Hepatocyte (in vitro differentiated cells): ENCODE measurements at regions not wholly inside any gene's neighbourhood (a gene's known extent, or its start where the extent isn't known, plus 50 kb on each side); places are given as distances from the start of the nearest gene placed in this dataset.

Source experiments
- DNase-seq: peaks from one replicate; pipeline ENCODE4 v3.0.0-alpha.2; 2016; ENCODE audit warnings: low spot score
- H2AFZ ChIP-seq: fragments of 200-600 bp; sonication (generic); 2 replicates; pipeline ENCODE4 v1.6.0; 2016; ENCODE audit warnings: antibody characterized with exemption, mild to moderate bottlenecking
- H3K27ac ChIP-seq: fragments of 200-600 bp; sonication (generic); 2 replicates; pipeline ENCODE4 v1.5.1; 2016; ENCODE audit warnings: mild to moderate bottlenecking
- H3K27me3 ChIP-seq: fragments of 200-600 bp; sonication (generic); 2 replicates; pipeline ENCODE4 v1.6.1; 2016
- H3K36me3 ChIP-seq: fragments of 200-600 bp; sonication (generic); replicated peaks from 2 replicates; pipeline ENCODE4 v1.5.1; 2016; ENCODE audit warnings: low read depth; ENCODE audit not compliant: insufficient read depth
- H3K4me1 ChIP-seq: fragments of 200-600 bp; sonication (generic); 2 replicates; pipeline ENCODE4 v1.5.1; 2016; ENCODE audit warnings: mild to moderate bottlenecking, moderate library complexity; ENCODE audit not compliant: insufficient read depth
- H3K4me2 ChIP-seq: fragments of 200-600 bp; sonication (generic); 2 replicates; pipeline ENCODE4 v1.6.0; 2016
- H3K4me3 ChIP-seq: fragments of 200-600 bp; sonication (generic); 2 replicates; pipeline ENCODE4 v1.5.1; 2016; ENCODE audit warnings: mild to moderate bottlenecking
- H3K79me2 ChIP-seq: fragments of 200-600 bp; sonication (generic); 2 replicates; pipeline ENCODE4 v1.6.0; 2017; ENCODE audit warnings: mild to moderate bottlenecking
- H3K9me2 ChIP-seq: fragments of 200-600 bp; sonication (generic); replicated peaks from 2 replicates; pipeline ENCODE4 v1.6.0; 2017; ENCODE audit warnings: mild to moderate bottlenecking; ENCODE audit not compliant: insufficient read depth
- H3K9me3 ChIP-seq: fragments of 200-600 bp; sonication (generic); 2 replicates; pipeline ENCODE4 v1.5.1; 2016; ENCODE audit warnings: low read depth, mild to moderate bottlenecking
- H4K20me1 ChIP-seq: fragments of 200-600 bp; sonication (generic); 2 replicates; pipeline ENCODE4 v1.6.0; 2016; ENCODE audit warnings: mild to moderate bottlenecking; ENCODE audit not compliant: insufficient read depth, poor library complexity, severe bottlenecking
- CTCF ChIP-seq: fragments of 200-600 bp; sonication (generic); IDR thresholded peaks from 2 replicates; pipeline ENCODE4 v1.5.1; 2016; ENCODE audit warnings: antibody characterized with exemption, mild to moderate bottlenecking; ENCODE audit not compliant: poor library complexity
- EZH2 ChIP-seq: fragments of 200-600 bp; sonication (generic); IDR thresholded peaks from 2 replicates; pipeline ENCODE4 v1.6.1; 2016; ENCODE audit warnings: antibody characterized with exemption, mild to moderate bottlenecking, borderline replicate concordance
- EZH2phosphoT487 ChIP-seq: fragments of 200-600 bp; sonication (generic); IDR thresholded peaks from one replicate; pipeline ENCODE4 v1.6.1; 2018; ENCODE audit warnings: antibody characterized with exemption, mild to moderate bottlenecking, low read depth, moderate library complexity; ENCODE audit not compliant: unreplicated experiment, severe bottlenecking
- WGBS: methylation state at CpG from one replicate; pipeline ENCODE4 v1.1.6; 2016; ENCODE audit warnings: low lambda C conversion rate; ENCODE audit errors: missing lambda C conversion rate; 5-methylcytosine and 5-hydroxymethylcytosine counted together

GRCh38 chr10:78524941-78525340, 491.3 kb downstream of the RPS24 start:
- 93% methylated on average over 4 of the region's 4 CpGs for WGBS
- Histone ChIP-seq H3K27ac (no peak overlapping the region), H4K20me1 (no peaks in the 10 kb centered on the region), H2AFZ (no peak overlapping the region), H3K9me2 (no peaks in the 10 kb centered on the region), H3K9me3 (no peaks in the 10 kb centered on the region), H3K79me2 (no peaks in the 10 kb centered on the region), H3K36me3 (no peaks in the 10 kb centered on the region), H3K27me3 (no peaks in the 10 kb centered on the region), H3K4me2 (no peak overlapping the region), H3K4me1 (peaks cover 3% of the 10 kb centered on the region), H3K4me3 (no peak overlapping the region)
- TF ChIP-seq EZH2: no peak
- TF ChIP-seq CTCF: no peak
- no peak for TF ChIP-seq EZH2phosphoT487
- no peak for DNase-seq

- H3K27me3 ChIP-seq: no peaks in the 10 kb centered on the region
- H3K27ac ChIP-seq: no peak overlapping the region
- H3K36me3 ChIP-seq: no peaks in the 10 kb centered on the region
- H3K79me2 ChIP-seq: no peaks in the 10 kb centered on the region
- H3K4me2 ChIP-seq: no peak overlapping the region
- no peak overlapping the region for H2AFZ ChIP-seq
- no peak for TF ChIP-seq EZH2
- no peak for TF ChIP-seq CTCF
- TF ChIP-seq EZH2phosphoT487: no peak
- WGBS: 94% methylated on average over 3 of the region's 3 CpGs
- H3K9me3 ChIP-seq: no peaks in the 10 kb centered on the region
- no peaks in the 10 kb centered on the region for H3K9me2 ChIP-seq
- no peak overlapping the region for H3K4me3 ChIP-seq
- no peaks in the 10 kb centered on the region for H4K20me1 ChIP-seq
- DNase-seq: no peak
- no peaks in the 10 kb centered on the region for H3K4me1 ChIP-seq
Measured at GRCh38 chr10:78526347-78526746, 492.7 kb downstream of the RPS24 start.

- no peaks in the 10 kb centered on the region for H3K9me3 ChIP-seq
- no peaks in the 10 kb centered on the region for H3K9me2 ChIP-seq
- no peak for TF ChIP-seq EZH2
- no peak for TF ChIP-seq CTCF
- no peak for TF ChIP-seq EZH2phosphoT487
- no peak overlapping the region for H3K27ac ChIP-seq
- H3K79me2 ChIP-seq: no peaks in the 10 kb centered on the region
- H3K4me1 ChIP-seq: peaks cover under 1% of the 10 kb centered on the region
- H2AFZ ChIP-seq: no peak overlapping the region
- WGBS: 86% methylated on average over 10 of the region's 10 CpGs
- H4K20me1 ChIP-seq: no peaks in the 10 kb centered on the region
- no peaks in the 10 kb centered on the region for H3K36me3 ChIP-seq
- no peaks in the 10 kb centered on the region for H3K27me3 ChIP-seq
- H3K4me2 ChIP-seq: no peak overlapping the region
- no peak for DNase-seq
- H3K4me3 ChIP-seq: no peak overlapping the region
Measured at GRCh38 chr10:78527296-78527695, 493.6 kb downstream of the RPS24 start.

GRCh38 chr10:78528749-78529204, 495.1 kb downstream of the RPS24 start:
- Histone ChIP-seq H3K27ac (peak overlapping the region; percentile 67), H3K36me3 (no peaks in the 10 kb centered on the region), H3K27me3 (no peaks in the 10 kb centered on the region), H3K79me2 (no peaks in the 10 kb centered on the region), H3K9me2 (no peaks in the 10 kb centered on the region), H3K4me2 (peak overlapping the region; percentile 29), H3K4me1 (peaks cover 14% of the 10 kb centered on the region), H3K4me3 (no peak overlapping the region), H4K20me1 (no peaks in the 10 kb centered on the region), H2AFZ (no peak overlapping the region), H3K9me3 (no peaks in the 10 kb centered on the region)
- TF ChIP-seq EZH2phosphoT487 (no peak), EZH2 (no peak), CTCF (no peak)
- no peak for DNase-seq
- WGBS: 49% methylated on average over 13 of the region's 13 CpGs
